ENCODE measurements at regions not wholly inside any gene's neighbourhood (a gene's known extent, or its start where the extent isn't known, plus 50 kb on each side); places are given as distances from the start of the nearest gene placed in this dataset.

- TF ChIP-seq, protein P1, sequence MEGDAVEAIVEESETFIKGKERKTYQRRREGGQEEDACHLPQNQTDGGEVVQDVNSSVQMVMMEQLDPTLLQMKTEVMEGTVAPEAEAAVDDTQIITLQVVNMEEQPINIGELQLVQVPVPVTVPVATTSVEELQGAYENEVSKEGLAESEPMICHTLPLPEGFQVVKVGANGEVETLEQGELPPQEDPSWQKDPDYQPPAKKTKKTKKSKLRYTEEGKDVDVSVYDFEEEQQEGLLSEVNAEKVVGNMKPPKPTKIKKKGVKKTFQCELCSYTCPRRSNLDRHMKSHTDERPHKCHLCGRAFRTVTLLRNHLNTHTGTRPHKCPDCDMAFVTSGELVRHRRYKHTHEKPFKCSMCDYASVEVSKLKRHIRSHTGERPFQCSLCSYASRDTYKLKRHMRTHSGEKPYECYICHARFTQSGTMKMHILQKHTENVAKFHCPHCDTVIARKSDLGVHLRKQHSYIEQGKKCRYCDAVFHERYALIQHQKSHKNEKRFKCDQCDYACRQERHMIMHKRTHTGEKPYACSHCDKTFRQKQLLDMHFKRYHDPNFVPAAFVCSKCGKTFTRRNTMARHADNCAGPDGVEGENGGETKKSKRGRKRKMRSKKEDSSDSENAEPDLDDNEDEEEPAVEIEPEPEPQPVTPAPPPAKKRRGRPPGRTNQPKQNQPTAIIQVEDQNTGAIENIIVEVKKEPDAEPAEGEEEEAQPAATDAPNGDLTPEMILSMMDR (IDR thresholded peaks at IDR 0.05; ENCODE audit: control extremely low read depth, extremely low read depth, low read depth, missing control alignments), result no peak
- ChIA-PET POLR2A (no interaction called here), CTCF (interaction anchor here (1.9 kb wide), 1 partner anchor 9 kb away, joined by 4 read pairs; no protein-coding TSS in a partner anchor)
- no peak for DNase-seq (ENCODE audit: extremely low spot score)
Measured at GRCh38 chr4:19700992-19701391, 550.7 kb upstream of the SLIT2 start.

DNA sequence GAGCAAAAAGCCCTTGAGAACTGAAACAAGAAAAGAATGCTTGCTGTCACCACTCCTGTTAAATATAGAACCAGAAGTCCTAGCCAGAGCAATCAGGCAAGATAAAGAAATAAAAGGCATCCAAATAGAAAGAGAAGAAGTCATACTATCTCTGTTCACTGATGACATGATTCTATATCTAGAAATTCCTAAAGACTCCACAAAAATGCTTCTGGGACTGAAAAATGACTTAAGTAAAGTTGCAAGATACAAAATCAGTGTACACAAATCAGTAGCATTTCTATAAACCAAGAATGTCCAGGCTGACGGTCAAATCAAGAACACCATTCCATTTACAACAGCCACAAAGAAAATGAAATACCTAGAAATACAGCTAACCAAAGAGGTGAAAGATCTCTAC, 552.7 kb upstream of the SLIT2 start:
- POLR2A ChIA-PET, result no interaction called here
- TF ChIP-seq, protein P1 (IDR thresholded peaks at IDR 0.05; ENCODE audit: control extremely low read depth, extremely low read depth, low read depth, missing control alignments), result no peak
- CTCF ChIA-PET, result interaction anchor here (1.9 kb wide), 1 partner anchor 11 kb away, joined by 4 read pairs; no protein-coding TSS in a partner anchor
- DNase-seq (ENCODE audit: extremely low spot score), result no peak

DNA sequence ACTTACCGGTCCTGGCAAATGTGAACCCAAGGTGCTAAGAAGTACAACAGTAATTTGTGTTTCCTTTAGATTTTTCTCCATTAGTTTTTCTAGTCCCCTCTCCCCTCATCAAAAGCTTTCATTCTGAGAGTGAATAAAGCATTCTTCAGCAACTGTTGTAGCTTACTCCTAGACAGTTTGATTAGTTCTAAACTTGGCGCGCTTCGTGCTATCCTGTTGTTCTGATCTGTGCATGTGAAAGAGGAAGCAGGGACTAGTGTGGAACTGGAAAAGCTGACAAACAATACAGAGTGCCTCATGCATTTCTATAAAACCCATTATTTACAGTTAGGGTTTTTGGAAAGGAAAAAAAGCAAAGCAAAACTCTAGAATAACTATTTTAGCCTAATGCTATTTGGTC, 556.9 kb upstream of the SLIT2 start:
- ChIA-PET POLR2A (no interaction called here), CTCF (interaction anchor here (0.9 to 1.0 kb wide), 2 partner anchors 9 to 21 kb away, joined by 3 to 4 read pairs; no protein-coding TSS in a partner anchor)

DNA sequence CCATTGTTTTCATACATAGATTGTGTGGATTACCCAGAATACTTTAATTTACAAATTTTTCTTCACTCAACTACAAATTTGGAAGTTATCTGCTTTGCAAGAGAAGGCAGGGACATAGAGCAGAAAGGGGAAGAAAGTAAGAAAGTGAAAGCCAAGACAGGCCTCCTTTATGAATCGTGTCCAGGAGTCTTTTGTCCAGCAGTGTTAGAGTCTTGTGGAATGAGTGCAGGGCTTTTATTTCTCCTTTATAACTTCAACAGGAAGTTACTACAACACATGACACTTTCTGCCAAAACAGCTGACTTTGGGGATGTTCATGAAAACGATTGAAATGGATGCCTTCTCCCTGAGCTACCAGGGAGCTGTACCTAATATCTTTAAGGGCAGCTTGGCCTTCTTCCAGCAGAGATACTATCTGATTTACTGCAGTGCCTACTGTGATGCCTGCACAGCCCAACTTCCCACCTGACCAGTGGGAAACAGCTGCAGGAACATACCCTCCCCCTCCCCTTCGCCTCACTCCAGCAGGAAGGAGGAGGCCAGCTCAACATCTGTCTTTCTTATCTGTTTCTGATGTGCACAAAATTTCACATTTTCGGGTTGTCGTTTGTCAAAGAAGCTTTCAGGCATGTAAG, 557.7 kb upstream of the SLIT2 start:
- TF ChIP-seq, protein P1 (IDR thresholded peaks at IDR 0.05; ENCODE audit: control extremely low read depth, extremely low read depth, low read depth, missing control alignments), result no peak
- CTCF ChIA-PET, result interaction anchor here (0.9 to 1.0 kb wide), 2 partner anchors 8 to 22 kb away, joined by 3 to 4 read pairs; no protein-coding TSS in a partner anchor
- no peak for DNase-seq (ENCODE audit: extremely low spot score)
- POLR2A ChIA-PET, result no interaction called here

More for the DNA sequence above, 556.9 kb upstream of the SLIT2 start:
- TF ChIP-seq, protein P1 (IDR thresholded peaks at IDR 0.05; ENCODE audit: control extremely low read depth, extremely low read depth, low read depth, missing control alignments), result no peak
- no peak for DNase-seq (ENCODE audit: extremely low spot score)

DNA sequence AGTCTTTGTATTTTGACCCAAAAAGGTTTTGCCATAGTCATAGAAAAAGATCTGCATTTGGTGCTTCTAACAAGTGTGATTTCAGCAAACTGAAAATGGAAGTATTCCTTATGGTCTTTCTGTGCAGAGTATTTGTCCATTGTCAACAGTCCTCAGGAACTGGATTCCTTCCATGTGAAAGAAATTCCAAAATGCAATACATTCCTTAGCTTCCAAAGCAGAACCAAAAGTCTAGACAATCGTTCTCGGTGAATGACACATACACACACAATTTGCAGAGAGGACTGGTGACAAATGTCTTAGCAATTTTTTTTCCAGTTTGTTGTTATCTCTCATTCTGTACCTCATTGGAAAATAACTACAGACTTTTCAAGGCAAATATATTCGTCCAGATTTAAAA, 562.2 kb upstream of the SLIT2 start:
- ChIA-PET CTCF (no interaction called here), POLR2A (no interaction called here)

GRCh38 chr4:19686456-19686855, 565.2 kb upstream of the SLIT2 start:
- TF ChIP-seq, protein P1 (IDR thresholded peaks at IDR 0.05; ENCODE audit: control extremely low read depth, extremely low read depth, low read depth, missing control alignments), result no peak
- DNase-seq (ENCODE audit: extremely low spot score), result no peak
- ChIA-PET POLR2A (no interaction called here), CTCF (interaction anchor here (1.0 kb wide), 1 partner anchor 8 kb away, joined by 4 read pairs; no protein-coding TSS in a partner anchor)

More for the DNA sequence above, 562.2 kb upstream of the SLIT2 start:
- DNase-seq (ENCODE audit: extremely low spot score), result no peak
- TF ChIP-seq, protein P1 (IDR thresholded peaks at IDR 0.05; ENCODE audit: control extremely low read depth, extremely low read depth, low read depth, missing control alignments), result no peak

Data from GM10248 (cell line).